ENCODE measurements at regions not wholly inside any gene's neighbourhood (a gene's known extent, or its start where the extent isn't known, plus 50 kb on each side); places are given as distances from the start of the nearest gene placed in this dataset.

- TF ChIP-seq POLR2A (IDR thresholded peaks at IDR 0.05; ENCODE audit: low read length) (no peak), GATA1 (IDR thresholded peaks at IDR 0.05; ENCODE audit: low read depth, low read length) (no peak)
Observed at GRCh38 chr18:10148189-10148929, 234.5 kb downstream of the VAPA start.

Measured in erythroblast (primary cell).